Keratinocyte (primary cell): ENCODE measurements at regions not wholly inside any gene's neighbourhood (a gene's known extent, or its start where the extent isn't known, plus 50 kb on each side); places are given as distances from the start of the nearest gene placed in this dataset.

ENCODE experiments used
- EZH2 ChIP-seq: IDR thresholded peaks from one replicate; pipeline ENCODE4 v1.6.1; 2012; ENCODE audit warnings: inconsistent platforms, mild to moderate bottlenecking, low read length, moderate library complexity
- TF ChIP-seq, protein P1 (sequence below), 3 experiments: IDR thresholded peaks in 1 of 3; conservative IDR thresholded peaks in 1 of 3; optimal IDR thresholded peaks in 1 of 3; 2 replicates in 2 of 3; 3 replicates in 1 of 3; pipeline versions ENCODE3 to v1.5.1; 2011; ENCODE audit warnings: low read length in 3 of 3, mild to moderate bottlenecking in 3 of 3, moderate library complexity in 2 of 3, control low read depth in 1 of 3, inconsistent platforms in 1 of 3; ENCODE audit not compliant: insufficient read depth in 2 of 3; ENCODE audit errors: extremely low read depth in 1 of 3

DNA sequence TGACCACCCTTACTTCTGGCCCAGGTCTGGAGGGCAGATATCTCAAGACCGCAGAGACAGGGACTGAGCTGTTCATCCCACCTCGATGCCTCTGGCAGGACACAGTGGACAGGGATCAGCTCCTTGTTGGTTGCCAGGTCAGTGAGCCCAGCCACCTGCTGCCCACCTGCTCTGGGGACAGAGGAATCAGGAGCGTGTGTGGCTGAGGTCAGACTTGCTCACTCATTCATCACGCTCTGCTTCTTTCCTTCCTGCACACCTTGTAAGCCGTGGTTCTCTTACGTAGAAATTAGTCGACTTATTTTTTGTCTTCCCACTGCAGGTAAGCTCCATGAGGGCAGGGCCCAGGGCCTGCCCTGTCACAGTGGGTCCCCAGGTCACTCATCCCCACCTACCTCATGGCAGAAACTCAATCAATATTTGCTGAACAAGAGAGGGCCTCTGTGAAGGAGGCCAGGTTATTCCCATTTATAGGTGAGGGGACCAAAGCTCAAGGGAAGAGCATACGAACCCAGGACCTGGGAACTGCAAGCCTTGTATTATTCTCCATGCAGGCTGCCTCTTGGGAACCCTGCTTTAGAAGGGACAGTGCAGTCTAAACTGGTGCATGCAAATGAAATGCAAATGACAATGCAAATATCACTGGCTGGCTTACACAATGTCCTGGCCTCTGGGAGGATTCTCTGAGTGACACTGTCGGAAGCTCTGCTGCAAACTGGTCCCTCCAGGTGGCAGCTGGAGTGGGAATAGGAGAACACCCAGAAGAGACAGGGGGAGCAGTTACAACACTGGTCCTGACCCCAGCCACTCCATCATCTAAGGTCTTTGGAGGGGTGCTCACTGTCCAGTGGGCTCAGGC, 58.4 kb upstream of the PAX7 start:
- TF ChIP-seq, protein P1, sequence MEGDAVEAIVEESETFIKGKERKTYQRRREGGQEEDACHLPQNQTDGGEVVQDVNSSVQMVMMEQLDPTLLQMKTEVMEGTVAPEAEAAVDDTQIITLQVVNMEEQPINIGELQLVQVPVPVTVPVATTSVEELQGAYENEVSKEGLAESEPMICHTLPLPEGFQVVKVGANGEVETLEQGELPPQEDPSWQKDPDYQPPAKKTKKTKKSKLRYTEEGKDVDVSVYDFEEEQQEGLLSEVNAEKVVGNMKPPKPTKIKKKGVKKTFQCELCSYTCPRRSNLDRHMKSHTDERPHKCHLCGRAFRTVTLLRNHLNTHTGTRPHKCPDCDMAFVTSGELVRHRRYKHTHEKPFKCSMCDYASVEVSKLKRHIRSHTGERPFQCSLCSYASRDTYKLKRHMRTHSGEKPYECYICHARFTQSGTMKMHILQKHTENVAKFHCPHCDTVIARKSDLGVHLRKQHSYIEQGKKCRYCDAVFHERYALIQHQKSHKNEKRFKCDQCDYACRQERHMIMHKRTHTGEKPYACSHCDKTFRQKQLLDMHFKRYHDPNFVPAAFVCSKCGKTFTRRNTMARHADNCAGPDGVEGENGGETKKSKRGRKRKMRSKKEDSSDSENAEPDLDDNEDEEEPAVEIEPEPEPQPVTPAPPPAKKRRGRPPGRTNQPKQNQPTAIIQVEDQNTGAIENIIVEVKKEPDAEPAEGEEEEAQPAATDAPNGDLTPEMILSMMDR (optimal IDR thresholded peaks at IDR 0.05 in 1 of 3, IDR thresholded peaks at IDR 0.05 in 1 of 3, conservative IDR thresholded peaks at IDR 0.05 in 1 of 3; ENCODE audit: extremely low read depth in 1 of 3, insufficient read depth in 2 of 3, low read length in 3 of 3), result no peak
- TF ChIP-seq EZH2, result no peak
